Upper lobe of left lung (tissue), 6 donors: ENCODE measurements at regions not wholly inside any gene's neighbourhood (a gene's known extent, or its start where the extent isn't known, plus 50 kb on each side); places are given as distances from the start of the nearest gene placed in this dataset.

ENCODE experiments used
- ATAC-seq, 2 donors: fragments of 200-7000 bp; cut with Tn5 transposase; one replicate each; pipeline ENCODE4 v1.9.1; 2022; ENCODE audit warnings: mild to moderate bottlenecking in 2 of 2, moderate library complexity in 2 of 2; ENCODE audit not compliant: low FRiP score in 2 of 2
- DNase-seq, 2 donors: peaks; one replicate each; pipeline ENCODE4 v3.0.0-alpha.2; 2019 to 2020
- H3K27ac ChIP-seq, 4 donors: fragments of 200-600 bp; sonication (generic); one replicate each; pipeline ENCODE4 v1.5.1; 2016 to 2019
- H3K27me3 ChIP-seq, 4 donors: fragments of 200-600 bp; sonication (generic); one replicate each; pipeline ENCODE4 v1.5.1; 2017 to 2019
- H3K36me3 ChIP-seq, 4 donors: fragments of 200-600 bp; sonication (generic); one replicate each; pipeline ENCODE4 v1.5.1; 2016 to 2019
- H3K4me1 ChIP-seq, 4 donors: fragments of 200-600 bp; sonication (generic); one replicate each; pipeline ENCODE4 v1.5.1; 2018 to 2019
- H3K4me3 ChIP-seq, 4 donors: fragments of 200-600 bp; sonication (generic); one replicate each; pipeline ENCODE4 v1.5.1; 2017 to 2019; ENCODE audit warnings: mild to moderate bottlenecking in 2 of 4, moderate library complexity in 1 of 4
- H3K9me3 ChIP-seq, 4 donors: fragments of 200-600 bp; sonication (generic); one replicate each; pipeline ENCODE4 v1.5.1; 2018 to 2019
- EP300 ChIP-seq, 4 donors: sonication (generic); formaldehyde crosslinking; IDR thresholded peaks; one replicate each; pipeline ENCODE4 v1.5.1; 2017; ENCODE audit warnings: antibody characterized with exemption in 4 of 4, control low read depth in 2 of 4
- POLR2A ChIP-seq, 4 donors: fragments of 450-650 bp; IDR thresholded peaks; one replicate each; pipeline ENCODE4 v1.5.1; 2016 to 2017; ENCODE audit warnings: antibody characterized with exemption in 4 of 4, mild to moderate bottlenecking in 2 of 4
- POLR2AphosphoS5 ChIP-seq, 2 donors: sonication (generic); formaldehyde crosslinking; IDR thresholded peaks; one replicate each; pipeline ENCODE4 v1.5.1; 2017; ENCODE audit warnings: antibody characterized with exemption in 2 of 2
- WGBS, 2 donors: methylation state at CpG; one replicate each; pipeline ENCODE4 v1.1.5; 2017 to 2018; 5-methylcytosine and 5-hydroxymethylcytosine counted together
- TF ChIP-seq, protein P1 (sequence below), 6 experiments: fragments of 450-650 bp in 4 of 6; fragments of 200-600 bp in 2 of 6; sonication (generic) in 2 of 6; IDR thresholded peaks; one replicate each; pipeline ENCODE4 v1.5.1; 2016 to 2019; ENCODE audit warnings: antibody characterized with exemption in 6 of 6
- donor health status: DM: no; HTN: no; CAD: no; lungs with moderate emphysema.
- donor health status: DM: no; HTN: yes; CAD: no; lungs with severe emphysema.

DNA sequence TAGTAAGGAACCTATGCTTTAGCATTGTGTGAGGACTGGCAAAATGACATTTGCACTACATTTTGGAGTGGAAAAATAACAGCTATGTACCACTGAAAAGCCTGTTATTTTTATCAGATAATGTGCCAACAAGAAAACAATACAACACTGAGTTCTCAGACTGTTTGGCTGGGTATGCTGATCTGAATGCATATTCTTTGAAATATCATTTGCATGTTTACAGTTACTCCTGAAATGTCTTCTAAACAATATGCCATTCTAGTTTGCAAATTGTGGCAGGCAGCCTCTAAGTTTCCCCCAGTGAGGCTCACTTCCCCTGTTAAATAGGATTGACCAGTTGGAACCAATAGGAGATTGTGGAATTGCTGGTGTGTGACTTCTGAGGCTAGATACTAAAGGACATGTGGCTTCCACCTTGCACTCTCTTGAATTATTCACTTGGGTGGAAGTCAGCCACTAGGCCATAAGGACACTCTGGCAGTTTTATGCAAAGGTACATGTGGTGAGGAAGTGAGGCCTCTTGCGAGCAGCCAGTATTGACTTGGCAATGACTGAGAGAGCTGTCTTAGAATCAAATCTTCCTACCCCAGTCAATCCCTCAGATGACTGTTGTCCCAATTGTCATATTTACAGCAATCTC, 250.4 kb upstream of the PCSK5 start:
- Histone ChIP-seq H3K4me1 (no peaks in the 10 kb centered on the region), H3K36me3 (no peaks in the 10 kb centered on the region), H3K9me3 (no peaks in the 10 kb centered on the region), H3K27ac (no peak overlapping the region), H3K27me3 (no peaks in the 10 kb centered on the region), H3K4me3 (no peak overlapping the region)
- ATAC-seq = no peak
- 75 to 100% methylated on average over 1 of the region's 1 CpG for WGBS, 2 donors
- DNase-seq = no peak
- TF ChIP-seq POLR2A (IDR thresholded peaks at IDR 0.05) (no peak), EP300 (IDR thresholded peaks at IDR 0.05) (no peak), POLR2AphosphoS5 (IDR thresholded peaks at IDR 0.05) (no peak)
- TF ChIP-seq, protein P1, sequence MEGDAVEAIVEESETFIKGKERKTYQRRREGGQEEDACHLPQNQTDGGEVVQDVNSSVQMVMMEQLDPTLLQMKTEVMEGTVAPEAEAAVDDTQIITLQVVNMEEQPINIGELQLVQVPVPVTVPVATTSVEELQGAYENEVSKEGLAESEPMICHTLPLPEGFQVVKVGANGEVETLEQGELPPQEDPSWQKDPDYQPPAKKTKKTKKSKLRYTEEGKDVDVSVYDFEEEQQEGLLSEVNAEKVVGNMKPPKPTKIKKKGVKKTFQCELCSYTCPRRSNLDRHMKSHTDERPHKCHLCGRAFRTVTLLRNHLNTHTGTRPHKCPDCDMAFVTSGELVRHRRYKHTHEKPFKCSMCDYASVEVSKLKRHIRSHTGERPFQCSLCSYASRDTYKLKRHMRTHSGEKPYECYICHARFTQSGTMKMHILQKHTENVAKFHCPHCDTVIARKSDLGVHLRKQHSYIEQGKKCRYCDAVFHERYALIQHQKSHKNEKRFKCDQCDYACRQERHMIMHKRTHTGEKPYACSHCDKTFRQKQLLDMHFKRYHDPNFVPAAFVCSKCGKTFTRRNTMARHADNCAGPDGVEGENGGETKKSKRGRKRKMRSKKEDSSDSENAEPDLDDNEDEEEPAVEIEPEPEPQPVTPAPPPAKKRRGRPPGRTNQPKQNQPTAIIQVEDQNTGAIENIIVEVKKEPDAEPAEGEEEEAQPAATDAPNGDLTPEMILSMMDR (IDR thresholded peaks at IDR 0.05) = no peak

DNA sequence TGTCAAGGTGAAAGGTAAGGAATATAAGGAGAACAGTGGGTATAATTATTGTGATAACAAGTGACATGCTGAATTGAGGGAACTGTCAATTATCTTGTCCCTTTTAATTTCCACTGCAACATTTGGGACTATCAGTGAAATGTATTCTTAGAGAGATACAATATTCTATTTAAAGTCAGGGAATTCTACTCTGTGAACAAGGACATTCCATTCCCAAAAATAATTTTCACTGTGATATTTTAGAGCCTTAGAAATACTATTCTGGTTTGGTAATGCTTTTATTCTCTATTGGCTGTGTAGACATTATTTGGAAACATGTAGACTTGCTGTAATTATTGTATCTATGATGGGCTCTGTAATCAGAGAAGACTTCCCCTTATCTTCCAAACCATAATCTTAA, 248.0 kb upstream of the PCSK5 start:
- Histone ChIP-seq H3K9me3 (no peaks in the 10 kb centered on the region), H3K4me3 (no peak overlapping the region), H3K27ac (no peak overlapping the region), H3K27me3 (no peaks in the 10 kb centered on the region), H3K4me1 (no peaks in the 10 kb centered on the region), H3K36me3 (no peaks in the 10 kb centered on the region)
- no peak for TF ChIP-seq POLR2A (IDR thresholded peaks at IDR 0.05)
- no peak for TF ChIP-seq EP300 (IDR thresholded peaks at IDR 0.05)
- no peak for TF ChIP-seq POLR2AphosphoS5 (IDR thresholded peaks at IDR 0.05)
- TF ChIP-seq, protein P1 (IDR thresholded peaks at IDR 0.05) = no peak
- DNase-seq = no peak
- ATAC-seq = no peak

DNA sequence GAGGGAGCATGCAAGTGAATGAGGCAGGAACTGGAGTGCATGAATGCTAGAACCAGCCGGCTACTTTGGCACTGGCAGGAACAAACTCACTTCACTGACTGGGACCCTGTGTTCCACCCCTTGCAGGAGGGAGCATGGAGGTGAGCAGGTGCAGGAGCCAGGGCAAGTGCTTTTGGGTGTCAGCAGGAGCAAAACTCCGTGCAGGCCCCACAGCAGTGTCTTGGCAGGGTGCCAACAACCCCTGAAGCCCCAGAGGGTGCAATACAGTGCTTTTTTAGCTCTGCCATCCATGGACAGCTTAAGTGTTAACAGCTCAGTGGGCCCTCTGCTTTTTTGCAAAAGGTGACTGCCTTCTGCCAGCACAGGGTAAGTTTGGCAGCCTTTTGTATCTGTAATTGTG, 245.8 kb upstream of the PCSK5 start:
- H3K27me3 ChIP-seq = no peaks in the 10 kb centered on the region
- ATAC-seq (no peak), DNase-seq (no peak)
- no peak overlapping the region for H3K4me3 ChIP-seq
- no peaks in the 10 kb centered on the region for H3K4me1 ChIP-seq
- no peaks in the 10 kb centered on the region for H3K36me3 ChIP-seq
- H3K9me3 ChIP-seq = no peaks in the 10 kb centered on the region
- TF ChIP-seq POLR2AphosphoS5 (IDR thresholded peaks at IDR 0.05) (no peak), POLR2A (IDR thresholded peaks at IDR 0.05) (no peak), EP300 (IDR thresholded peaks at IDR 0.05) (no peak)
- TF ChIP-seq, protein P1 (IDR thresholded peaks at IDR 0.05) = no peak
- H3K27ac ChIP-seq = no peak overlapping the region
- 41 to 100% methylated on average over 1 to 2 of the region's 2 CpGs for WGBS, 2 donors

DNA sequence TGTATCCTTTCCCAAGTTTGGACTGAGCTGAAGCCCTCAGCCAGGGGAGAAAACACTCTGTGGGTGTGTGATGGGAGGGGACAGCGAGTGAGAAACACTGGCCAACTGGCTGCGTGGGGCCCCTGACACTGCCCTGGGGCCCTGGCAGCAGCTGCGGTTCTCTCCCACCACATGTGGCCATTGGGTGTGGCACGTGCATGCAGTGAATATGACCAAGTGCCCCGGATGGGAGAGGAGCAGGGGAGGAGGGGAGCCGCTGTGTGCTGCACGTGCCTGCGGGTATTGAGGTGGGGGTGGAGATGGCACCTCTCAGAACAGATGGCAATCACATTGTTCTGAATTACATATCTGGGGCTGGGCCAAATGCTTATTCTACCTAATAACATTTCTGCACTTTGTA, 242.4 kb upstream of the PCSK5 start:
- TF ChIP-seq EP300 (IDR thresholded peaks at IDR 0.05) = no peak
- no peak for TF ChIP-seq POLR2A (IDR thresholded peaks at IDR 0.05)
- TF ChIP-seq POLR2AphosphoS5 (IDR thresholded peaks at IDR 0.05) = no peak
- TF ChIP-seq, protein P1 (IDR thresholded peaks at IDR 0.05) = no peak
- Histone ChIP-seq H3K27ac (no peak overlapping the region), H3K4me1 (no peaks in the 10 kb centered on the region), H3K9me3 (no peaks in the 10 kb centered on the region), H3K27me3 (no peaks in the 10 kb centered on the region), H3K4me3 (no peak overlapping the region), H3K36me3 (no peaks in the 10 kb centered on the region)
- ATAC-seq (no peak), DNase-seq (peak in 1 of 2 donors; percentile 34)
- 94% methylated on average over 8 of the region's 8 CpGs for WGBS, 2 donors

DNA sequence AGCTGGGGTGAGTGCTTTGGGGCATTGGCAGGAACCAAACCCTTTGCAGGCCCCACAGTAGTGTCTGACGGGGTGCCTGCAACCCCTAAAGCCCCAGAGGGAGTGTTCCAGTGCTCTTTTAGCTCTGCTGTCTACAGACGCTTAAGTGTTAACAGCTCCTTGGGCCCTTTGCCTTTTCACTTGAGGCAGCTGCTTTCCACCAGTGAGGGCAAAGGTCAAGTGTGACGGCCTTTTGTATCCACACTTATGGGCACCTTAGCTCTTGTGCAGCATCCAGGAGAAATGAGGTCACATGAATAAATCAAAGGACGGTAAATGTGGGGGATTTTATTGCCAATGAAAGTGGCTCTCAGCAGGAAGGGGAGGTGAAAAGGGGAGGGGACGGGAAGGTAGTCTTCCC, 241.4 kb upstream of the PCSK5 start:
- Histone ChIP-seq H3K36me3 (no peaks in the 10 kb centered on the region), H3K27ac (no peak overlapping the region), H3K9me3 (no peaks in the 10 kb centered on the region), H3K4me3 (no peak overlapping the region), H3K27me3 (no peaks in the 10 kb centered on the region), H3K4me1 (no peaks in the 10 kb centered on the region)
- DNase-seq (no peak), ATAC-seq (no peak)
- 85% methylated on average over 3 to 5 of the region's 5 CpGs for WGBS, 2 donors
- no peak for TF ChIP-seq POLR2AphosphoS5 (IDR thresholded peaks at IDR 0.05)
- TF ChIP-seq, protein P1 (IDR thresholded peaks at IDR 0.05) = no peak
- no peak for TF ChIP-seq POLR2A (IDR thresholded peaks at IDR 0.05)
- TF ChIP-seq EP300 (IDR thresholded peaks at IDR 0.05) = no peak
